IMR-90 (cell line): ENCODE measurements at regions not wholly inside any gene's neighbourhood (a gene's known extent, or its start where the extent isn't known, plus 50 kb on each side); places are given as distances from the start of the nearest gene placed in this dataset.

Source experiments
- ATAC-seq: fragments of 200-7000 bp; cut with Tn5 transposase; 2 replicates; pipeline ENCODE4 v1.9.1; 2020; ENCODE audit warnings: low read depth, mild to moderate bottlenecking, moderate library complexity
- BruUV-seq: library from RNA; stranded (reverse); fragments of 400-500 nt; replicated peaks from 2 replicates; lab custom pipeline; 2021; lab: Mats Ljungman, UMichigan
- CTCF ChIA-PET: fragments of 300-600 bp; formaldehyde crosslinking; extraction: SDS; loops from one replicate; lab custom pipeline; 2021; ENCODE audit warnings: antibody characterized with exemption; lab: Yijun Ruan, JAX
- POLR2A ChIA-PET: fragments of 300-600 bp; sonication (Branson Sonifier 250); formaldehyde crosslinking; loops from one replicate; lab custom pipeline; 2022; ENCODE audit warnings: antibody characterized with exemption; ENCODE audit not compliant: unreplicated experiment; lab: Charles Lee
- DNase-seq: peaks from one replicate; pipeline ENCODE4 v3.0.0; 2013
- H2AFZ ChIP-seq: replicated peaks from 2 replicates; pipeline ENCODE3; 2013; ENCODE audit warnings: low read length, mild to moderate bottlenecking; ENCODE audit not compliant: poor library complexity
- H2AK5ac ChIP-seq: 2 replicates; pipeline ENCODE4 v1.6.1; 2013; ENCODE audit warnings: low read depth, low read length, inconsistent platforms
- H2AK9ac ChIP-seq: replicated peaks from 2 replicates; pipeline ENCODE3; 2013; ENCODE audit warnings: mild to moderate bottlenecking, low read depth, low read length, moderate library complexity; ENCODE audit not compliant: poor library complexity
- H2BK120ac ChIP-seq: 2 replicates; pipeline ENCODE4 v1.6.1; 2013; ENCODE audit warnings: low read depth, low read length, inconsistent platforms
- H2BK15ac ChIP-seq: 3 replicates; pipeline ENCODE4 v1.6.1; 2013; ENCODE audit warnings: low read depth, low read length, inconsistent platforms
- H2BK20ac ChIP-seq: 2 replicates; pipeline ENCODE4 v1.6.1; 2013; ENCODE audit warnings: low read depth, mild to moderate bottlenecking, inconsistent platforms, low read length, moderate library complexity
- H2BK5ac ChIP-seq: 2 replicates; pipeline ENCODE4 v1.6.1; 2013; ENCODE audit warnings: mild to moderate bottlenecking, low read depth, low read length, inconsistent platforms; ENCODE audit not compliant: poor library complexity, severe bottlenecking
- H3K14ac ChIP-seq: replicated peaks from 2 replicates; pipeline ENCODE4 v1.6.1; 2013; ENCODE audit warnings: low read depth, low read length, inconsistent platforms
- H3K18ac ChIP-seq: 2 replicates; pipeline ENCODE4 v1.6.1; 2013; ENCODE audit warnings: low read depth, low read length, control low read depth
- H3K23ac ChIP-seq: 2 replicates; pipeline ENCODE4 v1.6.1; 2013; ENCODE audit warnings: low read depth, low read length, inconsistent platforms
- H3K27ac ChIP-seq: 2 replicates; pipeline ENCODE4 v1.5.1; 2013; ENCODE audit warnings: mild to moderate bottlenecking, control low read depth, low read length; ENCODE audit not compliant: insufficient read depth
- H3K27me3 ChIP-seq: 2 replicates; pipeline ENCODE4 v1.6.1; 2013; ENCODE audit warnings: low read length; ENCODE audit not compliant: control insufficient read depth, insufficient read depth
- H3K36me3 ChIP-seq: 2 replicates; pipeline ENCODE4 v1.6.1; 2013; ENCODE audit warnings: low read length, mixed read lengths; ENCODE audit not compliant: control insufficient read depth, insufficient read depth
- H3K4ac ChIP-seq: 2 replicates; pipeline ENCODE4 v1.6.1; 2013; ENCODE audit warnings: low read depth, low read length, inconsistent platforms
- H3K4me1 ChIP-seq: 2 replicates; pipeline ENCODE4 v1.6.1; 2013; ENCODE audit warnings: low read length, mixed read lengths; ENCODE audit not compliant: control insufficient read depth, insufficient read depth
- H3K4me2 ChIP-seq: 2 replicates; pipeline ENCODE4 v1.6.1; 2013; ENCODE audit warnings: low read depth, mild to moderate bottlenecking, control low read depth, low read length, moderate library complexity
- H3K4me3 ChIP-seq: 2 replicates; pipeline ENCODE4 v1.5.1; 2013; ENCODE audit warnings: low read depth, mild to moderate bottlenecking, control low read depth, low read length, moderate library complexity; ENCODE audit not compliant: insufficient read depth
- H3K56ac ChIP-seq: 2 replicates; pipeline ENCODE4 v1.6.1; 2013; ENCODE audit warnings: low read length, inconsistent platforms; ENCODE audit not compliant: insufficient read depth; ENCODE audit errors: extremely low read depth
- H3K79me1 ChIP-seq, 2 experiments: 2 replicates each; pipeline ENCODE4 v1.6.1; 2013; ENCODE audit warnings: low read length in 2 of 2, inconsistent platforms in 1 of 2, low read depth in 1 of 2
- H3K9ac ChIP-seq: 2 replicates; pipeline ENCODE4 v1.6.1; 2013; ENCODE audit warnings: low read depth, low read length, control low read depth
- H3K9me1 ChIP-seq: 2 replicates; pipeline ENCODE4 v1.6.1; 2013; ENCODE audit warnings: low read length, inconsistent platforms; ENCODE audit not compliant: insufficient read depth
- H3K9me3 ChIP-seq: 2 replicates; pipeline ENCODE4 v1.6.1; 2013; ENCODE audit warnings: low read length; ENCODE audit not compliant: control insufficient read depth, insufficient read depth
- H4K20me1 ChIP-seq: 2 replicates; pipeline ENCODE4 v1.6.1; 2013; ENCODE audit warnings: low read length, inconsistent platforms; ENCODE audit not compliant: insufficient read depth
- H4K5ac ChIP-seq: 2 replicates; pipeline ENCODE4 v1.6.1; 2013; ENCODE audit warnings: mild to moderate bottlenecking, low read depth, low read length, control low read depth
- H4K8ac ChIP-seq, 2 experiments: 2 replicates each; pipeline ENCODE4 v1.6.1; 2013; ENCODE audit warnings: low read depth in 2 of 2, low read length in 2 of 2, control low read depth in 1 of 2, inconsistent platforms in 1 of 2
- H4K91ac ChIP-seq: 2 replicates; pipeline ENCODE4 v1.6.1; 2013; ENCODE audit warnings: low read depth, low read length, inconsistent platforms; ENCODE audit not compliant: insufficient read depth
- BHLHE40 ChIP-seq: fragments of 150-350 bp; IDR thresholded peaks from 2 replicates; pipeline ENCODE4 v1.6.1; 2016; ENCODE audit warnings: mild to moderate bottlenecking, low read depth, low read length
- CEBPB ChIP-seq: IDR thresholded peaks from 2 replicates; pipeline ENCODE4 v1.6.1; 2012; ENCODE audit warnings: low read depth, low read length, improper control_type of control experiment
- CHD1 ChIP-seq: IDR thresholded peaks from 2 replicates; pipeline ENCODE4 v1.6.1; 2012; ENCODE audit warnings: low read depth, low read length, improper control_type of control experiment
- ELK1 ChIP-seq: fragments of 150-350 bp; IDR thresholded peaks from 2 replicates; pipeline ENCODE4 v1.6.1; 2016; ENCODE audit warnings: low read depth, mild to moderate bottlenecking, low read length, moderate library complexity, borderline replicate concordance
- FOS ChIP-seq: fragments of 150-350 bp; IDR thresholded peaks from 2 replicates; pipeline ENCODE4 v1.6.1; 2016; ENCODE audit warnings: low read depth, low read length
- MAFK ChIP-seq: IDR thresholded peaks from 2 replicates; pipeline ENCODE4 v1.6.1; 2012; ENCODE audit warnings: low read depth, low read length, improper control_type of control experiment
- MAZ ChIP-seq: IDR thresholded peaks from 2 replicates; pipeline ENCODE4 v1.6.1; 2012; ENCODE audit warnings: low read depth, mild to moderate bottlenecking, low read length, improper control_type of control experiment, moderate library complexity, borderline replicate concordance
- MXI1 ChIP-seq: IDR thresholded peaks from 2 replicates; pipeline ENCODE4 v1.6.1; 2012; ENCODE audit warnings: low read depth, mild to moderate bottlenecking, low read length, moderate library complexity, borderline replicate concordance
- NFE2L2 ChIP-seq: fragments of 150-350 bp; IDR thresholded peaks from 2 replicates; pipeline ENCODE4 v1.6.1; 2016; ENCODE audit warnings: low read depth, mild to moderate bottlenecking, low read length
- POLR2A ChIP-seq: IDR thresholded peaks from 2 replicates; pipeline ENCODE4 v1.6.1; 2012; ENCODE audit warnings: mild to moderate bottlenecking, low read depth, low read length
- RAD21 ChIP-seq: IDR thresholded peaks from 2 replicates; pipeline ENCODE4 v1.6.1; 2012; ENCODE audit warnings: low read length, improper control_type of control experiment
- RCOR1 ChIP-seq: IDR thresholded peaks from 2 replicates; pipeline ENCODE4 v1.6.1; 2012; ENCODE audit warnings: mild to moderate bottlenecking, low read length, improper control_type of control experiment; ENCODE audit not compliant: insufficient replicate concordance
- RFX5 ChIP-seq: IDR thresholded peaks from 2 replicates; pipeline ENCODE4 v1.8.0; 2012; ENCODE audit warnings: low read depth, mild to moderate bottlenecking, low read length, moderate library complexity
- SMC3 ChIP-seq: fragments of 150-350 bp; IDR thresholded peaks from 2 replicates; pipeline ENCODE4 v1.6.1; 2016; ENCODE audit warnings: low read depth, mild to moderate bottlenecking, antibody characterized with exemption, low read length, moderate library complexity
- WGBS, 2 experiments: methylation state at CpG; one replicate each; pipeline versions ENCODE4 v1.1.5 to v1.1.7; 2013; ENCODE audit warnings: missing lambda C conversion rate in 2 of 2; ENCODE audit not compliant: insufficient read length in 1 of 2; ENCODE audit errors: extremely low coverage in 2 of 2; 5-methylcytosine and 5-hydroxymethylcytosine counted together
- dilution Hi-C: fragments of 300-500 bp; cut with HindIII; formaldehyde crosslinking; loops from one replicate; pipeline ENCODE4 v1.14.3; 2018; ENCODE audit warnings: low sequenced_read_pairs; ENCODE audit not compliant: unreplicated experiment
- in situ Hi-C: fragments of 300-500 bp; cut with MboI; formaldehyde crosslinking; loops from 3 replicates; pipeline ENCODE4 v1.14.3; 2019; ENCODE audit warnings: low sequenced_read_pairs, inconsistent platforms, mixed read lengths
- intact Hi-C: fragments of 100-400 bp; cut with micrococcal nuclease; formaldehyde crosslinking; loops from 2 replicates; pipeline ENCODE4 v1.10.0; 2022
- TF ChIP-seq, protein P1 (sequence below): fragments of 150-350 bp; IDR thresholded peaks from 2 replicates; pipeline ENCODE4 v1.6.1; 2017; ENCODE audit warnings: mild to moderate bottlenecking, antibody characterized with exemption, low read length, low read depth
- TF ChIP-seq, protein P2 (sequence below): conservative IDR thresholded peaks from 2 replicates; pipeline ENCODE4 v1.5.1; 2012; ENCODE audit warnings: mild to moderate bottlenecking, low read depth, low read length, improper control_type of control experiment

DNA sequence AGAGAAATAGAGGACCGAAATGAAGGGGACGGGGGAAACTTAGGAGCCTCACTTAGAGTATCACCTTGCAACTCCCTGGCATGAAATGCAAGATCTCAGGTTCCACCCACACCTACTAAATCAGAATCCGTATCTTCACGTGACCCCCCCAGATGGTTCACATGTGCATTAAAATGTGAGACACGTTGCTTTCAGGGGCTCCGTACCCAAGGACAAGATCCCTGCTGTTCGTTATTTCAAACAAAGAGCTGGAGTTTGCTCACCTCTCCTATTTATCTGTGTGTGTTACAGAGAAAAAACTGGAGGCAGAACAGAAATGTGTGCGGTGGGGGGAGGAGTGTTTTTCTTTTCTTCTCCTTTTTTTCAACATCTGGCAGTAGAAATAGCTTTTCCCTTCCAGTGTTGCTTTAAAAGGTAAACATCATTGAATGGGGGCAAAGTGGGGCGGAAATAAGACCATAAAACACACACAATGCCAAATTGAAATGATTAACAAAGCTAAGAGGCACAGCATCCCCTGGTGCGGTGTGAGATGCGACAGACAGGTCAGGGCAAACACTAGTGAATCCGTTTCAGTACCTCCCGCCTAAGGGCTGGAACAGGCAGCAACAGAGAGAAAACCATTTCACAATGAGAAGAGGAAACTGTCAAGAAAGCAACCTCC lies 145.4 kb downstream of the SOX9 start:
- Histone ChIP-seq H3K79me1 (no peaks in the 10 kb centered on the region), H3K27me3 (peaks cover 9% of the 10 kb centered on the region), H4K5ac (no peak overlapping the region), H3K9ac (no peak overlapping the region), H3K18ac (no peak overlapping the region; the same call in 1 of the 2 replicates), H4K20me1 (no peaks in the 10 kb centered on the region), H3K9me3 (no peaks in the 10 kb centered on the region), H3K4me3 (no peak overlapping the region), H2BK5ac (no peak overlapping the region), H3K4me1 (peaks cover 2% of the 10 kb centered on the region; the same call in 1 of the 2 replicates), H3K4me2 (no peak overlapping the region; the same call in 1 of the 2 replicates), H2AK5ac (no peak overlapping the region), H3K27ac (no peak overlapping the region), H3K14ac (no peak overlapping the region), H2AFZ (no peak overlapping the region), H3K9me1 (no peaks in the 10 kb centered on the region), H3K56ac (no peak overlapping the region), H3K23ac (no peak overlapping the region), H2BK120ac (no peak overlapping the region), H2AK9ac (no peak overlapping the region), H2BK20ac (no peak overlapping the region), H3K36me3 (no peaks in the 10 kb centered on the region), H3K4ac (no peak overlapping the region), H4K91ac (no peak overlapping the region), H2BK15ac (no peak overlapping the region), H4K8ac (no peak overlapping the region)
- no peak for DNase-seq
- WGBS, 2 experiments = 40% methylated on average over 1 of the region's 13 CpGs; no CpG with 5 or more reads in 1 of the 2 experiments
- ATAC-seq = no peak
- CTCF ChIA-PET = no interaction called here
- dilution Hi-C loops = no loop called here
- POLR2A ChIA-PET = no interaction called here
- in situ Hi-C loops = no loop called here
- intact Hi-C loops = no loop called here
- TF ChIP-seq RFX5 = no peak
- no peak for TF ChIP-seq ELK1
- no peak for TF ChIP-seq CHD1
- no peak for TF ChIP-seq POLR2A
- TF ChIP-seq RAD21 = no peak
- no peak for TF ChIP-seq RCOR1
- TF ChIP-seq CEBPB = no peak
- no peak for TF ChIP-seq MXI1
- TF ChIP-seq, protein P1, sequence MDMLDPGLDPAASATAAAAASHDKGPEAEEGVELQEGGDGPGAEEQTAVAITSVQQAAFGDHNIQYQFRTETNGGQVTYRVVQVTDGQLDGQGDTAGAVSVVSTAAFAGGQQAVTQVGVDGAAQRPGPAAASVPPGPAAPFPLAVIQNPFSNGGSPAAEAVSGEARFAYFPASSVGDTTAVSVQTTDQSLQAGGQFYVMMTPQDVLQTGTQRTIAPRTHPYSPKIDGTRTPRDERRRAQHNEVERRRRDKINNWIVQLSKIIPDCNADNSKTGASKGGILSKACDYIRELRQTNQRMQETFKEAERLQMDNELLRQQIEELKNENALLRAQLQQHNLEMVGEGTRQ = no peak
- TF ChIP-seq BHLHE40 = no peak
- TF ChIP-seq NFE2L2 = no peak
- TF ChIP-seq, protein P2, sequence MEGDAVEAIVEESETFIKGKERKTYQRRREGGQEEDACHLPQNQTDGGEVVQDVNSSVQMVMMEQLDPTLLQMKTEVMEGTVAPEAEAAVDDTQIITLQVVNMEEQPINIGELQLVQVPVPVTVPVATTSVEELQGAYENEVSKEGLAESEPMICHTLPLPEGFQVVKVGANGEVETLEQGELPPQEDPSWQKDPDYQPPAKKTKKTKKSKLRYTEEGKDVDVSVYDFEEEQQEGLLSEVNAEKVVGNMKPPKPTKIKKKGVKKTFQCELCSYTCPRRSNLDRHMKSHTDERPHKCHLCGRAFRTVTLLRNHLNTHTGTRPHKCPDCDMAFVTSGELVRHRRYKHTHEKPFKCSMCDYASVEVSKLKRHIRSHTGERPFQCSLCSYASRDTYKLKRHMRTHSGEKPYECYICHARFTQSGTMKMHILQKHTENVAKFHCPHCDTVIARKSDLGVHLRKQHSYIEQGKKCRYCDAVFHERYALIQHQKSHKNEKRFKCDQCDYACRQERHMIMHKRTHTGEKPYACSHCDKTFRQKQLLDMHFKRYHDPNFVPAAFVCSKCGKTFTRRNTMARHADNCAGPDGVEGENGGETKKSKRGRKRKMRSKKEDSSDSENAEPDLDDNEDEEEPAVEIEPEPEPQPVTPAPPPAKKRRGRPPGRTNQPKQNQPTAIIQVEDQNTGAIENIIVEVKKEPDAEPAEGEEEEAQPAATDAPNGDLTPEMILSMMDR = no peak
- TF ChIP-seq FOS = no peak
- TF ChIP-seq MAFK = no peak
- TF ChIP-seq SMC3 = no peak
- no peak for TF ChIP-seq MAZ
- BruUV-seq = no TSS peak
